ENCODE measurements at regions not wholly inside any gene's neighbourhood (a gene's known extent, or its start where the extent isn't known, plus 50 kb on each side); places are given as distances from the start of the nearest gene placed in this dataset.

DNA sequence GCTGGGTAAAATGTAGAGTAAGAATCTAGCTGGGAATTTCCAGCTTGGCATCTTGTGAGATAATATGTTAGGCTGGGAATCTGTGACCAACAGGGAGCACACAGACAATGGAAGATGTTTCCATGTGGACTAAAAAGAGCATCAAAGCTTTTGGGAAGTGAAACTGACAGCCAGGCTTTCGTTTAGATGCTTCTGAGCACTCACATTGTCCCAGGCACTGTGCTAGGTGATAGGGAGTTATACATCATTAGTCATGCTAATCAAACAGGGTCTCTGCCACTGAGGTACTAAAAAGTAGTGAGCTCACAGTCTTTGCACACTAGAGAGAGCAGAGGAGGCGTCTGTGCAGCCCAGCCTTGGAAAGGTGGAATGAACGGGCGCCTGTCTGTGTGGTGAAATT lies 101.9 kb upstream of the SCOC start:
- no peak for DNase-seq (ENCODE audit: low spot score in 2 of 2)
- H3K4me3 ChIP-seq (ENCODE audit: low read depth, poor library complexity, severe bottlenecking): no peak overlapping the region
- TF ChIP-seq, protein P1, sequence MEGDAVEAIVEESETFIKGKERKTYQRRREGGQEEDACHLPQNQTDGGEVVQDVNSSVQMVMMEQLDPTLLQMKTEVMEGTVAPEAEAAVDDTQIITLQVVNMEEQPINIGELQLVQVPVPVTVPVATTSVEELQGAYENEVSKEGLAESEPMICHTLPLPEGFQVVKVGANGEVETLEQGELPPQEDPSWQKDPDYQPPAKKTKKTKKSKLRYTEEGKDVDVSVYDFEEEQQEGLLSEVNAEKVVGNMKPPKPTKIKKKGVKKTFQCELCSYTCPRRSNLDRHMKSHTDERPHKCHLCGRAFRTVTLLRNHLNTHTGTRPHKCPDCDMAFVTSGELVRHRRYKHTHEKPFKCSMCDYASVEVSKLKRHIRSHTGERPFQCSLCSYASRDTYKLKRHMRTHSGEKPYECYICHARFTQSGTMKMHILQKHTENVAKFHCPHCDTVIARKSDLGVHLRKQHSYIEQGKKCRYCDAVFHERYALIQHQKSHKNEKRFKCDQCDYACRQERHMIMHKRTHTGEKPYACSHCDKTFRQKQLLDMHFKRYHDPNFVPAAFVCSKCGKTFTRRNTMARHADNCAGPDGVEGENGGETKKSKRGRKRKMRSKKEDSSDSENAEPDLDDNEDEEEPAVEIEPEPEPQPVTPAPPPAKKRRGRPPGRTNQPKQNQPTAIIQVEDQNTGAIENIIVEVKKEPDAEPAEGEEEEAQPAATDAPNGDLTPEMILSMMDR (IDR thresholded peaks at IDR 0.05): no peak
- no peak for TF ChIP-seq POLR2A (IDR thresholded peaks at IDR 0.05)
- 86 to 93% methylated on average over 4 of the region's 4 CpGs for WGBS, 2 donors
- intact Hi-C loops (cut with DNase I; ENCODE audit: low total_unique reads): no loop called here

- intact Hi-C loops (cut with DNase I; ENCODE audit: low total_unique reads): no loop called here
- 74 to 80% methylated on average over 6 of the region's 6 CpGs for WGBS, 2 donors
Observed at GRCh38 chr4:140269369-140269768, 104.1 kb upstream of the SCOC start.

GRCh38 chr4:140268186-140268841 lies 105.1 kb upstream of the SCOC start:
- TF ChIP-seq, protein P1 (IDR thresholded peaks at IDR 0.05): no peak
- TF ChIP-seq POLR2A (IDR thresholded peaks at IDR 0.05): no peak
- no peak for DNase-seq (ENCODE audit: low spot score in 2 of 2)
- WGBS, 2 donors: 81 to 85% methylated on average over 6 of the region's 6 CpGs
- intact Hi-C loops (cut with DNase I; ENCODE audit: low total_unique reads): no loop called here
- H3K4me3 ChIP-seq (ENCODE audit: low read depth, poor library complexity, severe bottlenecking): no peak overlapping the region

More at GRCh38 chr4:140269369-140269768, 104.1 kb upstream of the SCOC start:
- no peak for TF ChIP-seq POLR2A (IDR thresholded peaks at IDR 0.05)
- TF ChIP-seq, protein P1 (IDR thresholded peaks at IDR 0.05): no peak
- H3K4me3 ChIP-seq (ENCODE audit: low read depth, poor library complexity, severe bottlenecking): no peak overlapping the region
- no peak for DNase-seq (ENCODE audit: low spot score in 2 of 2)

- TF ChIP-seq, protein P1 (IDR thresholded peaks at IDR 0.05): no peak
- no peak for TF ChIP-seq POLR2A (IDR thresholded peaks at IDR 0.05)
- no peak for DNase-seq (ENCODE audit: low spot score in 2 of 2)
- 68 to 79% methylated on average over 14 of the region's 14 CpGs for WGBS, 2 donors
- intact Hi-C loops (cut with DNase I; ENCODE audit: low total_unique reads): no loop called here
- no peak overlapping the region for H3K4me3 ChIP-seq (ENCODE audit: low read depth, poor library complexity, severe bottlenecking)
Observed at GRCh38 chr4:140267576-140267975, 105.9 kb upstream of the SCOC start.

- TF ChIP-seq, protein P1 (IDR thresholded peaks at IDR 0.05): no peak
- no peak for TF ChIP-seq POLR2A (IDR thresholded peaks at IDR 0.05)
- intact Hi-C loops (cut with DNase I; ENCODE audit: low total_unique reads): no loop called here
- DNase-seq (ENCODE audit: low spot score in 2 of 2): no peak
- WGBS, 2 donors: 91 to 92% methylated on average over 10 of the region's 10 CpGs
- H3K4me3 ChIP-seq (ENCODE audit: low read depth, poor library complexity, severe bottlenecking): no peak overlapping the region
Observed at GRCh38 chr4:140266958-140267568, 106.4 kb upstream of the SCOC start.

Measured in lower leg skin (tissue), 4 donors.